Midbrain (tissue), 1 donor: ENCODE measurements at regions not wholly inside any gene's neighbourhood (a gene's known extent, or its start where the extent isn't known, plus 50 kb on each side); places are given as distances from the start of the nearest gene placed in this dataset.

Source experiments
- DNase-seq: peaks from one replicate; lab custom pipeline; 2025; lab: John Stamatoyannopoulos, UW

DNA sequence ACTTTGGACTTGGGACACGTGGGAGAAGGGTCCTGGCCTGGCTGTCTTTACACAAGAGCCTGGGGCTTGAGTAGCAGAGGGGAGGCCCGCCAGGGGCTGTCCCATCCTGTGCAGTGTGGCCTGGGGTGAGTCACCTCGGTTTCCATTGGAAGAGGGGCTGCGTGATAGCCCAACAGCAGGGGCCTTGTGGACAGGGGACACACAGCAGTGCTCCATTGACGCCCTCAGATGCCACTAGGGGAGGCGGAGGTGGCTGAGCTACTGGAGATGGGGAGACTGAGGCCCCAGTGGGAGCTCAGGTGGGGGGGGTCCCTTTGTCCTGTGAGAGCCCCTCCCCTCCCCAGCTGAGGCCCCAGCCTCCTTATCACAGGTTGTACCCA, 50.0 kb upstream of the RNU6ATAC start:
- no peak for DNase-seq

- DNase-seq = no peak
Observed at GRCh38 chr9:134214766-134215419, 50.5 kb upstream of the RNU6ATAC start.

GRCh38 chr9:134215420-134215698, 51.0 kb upstream of the RNU6ATAC start:
- no peak for DNase-seq

DNA sequence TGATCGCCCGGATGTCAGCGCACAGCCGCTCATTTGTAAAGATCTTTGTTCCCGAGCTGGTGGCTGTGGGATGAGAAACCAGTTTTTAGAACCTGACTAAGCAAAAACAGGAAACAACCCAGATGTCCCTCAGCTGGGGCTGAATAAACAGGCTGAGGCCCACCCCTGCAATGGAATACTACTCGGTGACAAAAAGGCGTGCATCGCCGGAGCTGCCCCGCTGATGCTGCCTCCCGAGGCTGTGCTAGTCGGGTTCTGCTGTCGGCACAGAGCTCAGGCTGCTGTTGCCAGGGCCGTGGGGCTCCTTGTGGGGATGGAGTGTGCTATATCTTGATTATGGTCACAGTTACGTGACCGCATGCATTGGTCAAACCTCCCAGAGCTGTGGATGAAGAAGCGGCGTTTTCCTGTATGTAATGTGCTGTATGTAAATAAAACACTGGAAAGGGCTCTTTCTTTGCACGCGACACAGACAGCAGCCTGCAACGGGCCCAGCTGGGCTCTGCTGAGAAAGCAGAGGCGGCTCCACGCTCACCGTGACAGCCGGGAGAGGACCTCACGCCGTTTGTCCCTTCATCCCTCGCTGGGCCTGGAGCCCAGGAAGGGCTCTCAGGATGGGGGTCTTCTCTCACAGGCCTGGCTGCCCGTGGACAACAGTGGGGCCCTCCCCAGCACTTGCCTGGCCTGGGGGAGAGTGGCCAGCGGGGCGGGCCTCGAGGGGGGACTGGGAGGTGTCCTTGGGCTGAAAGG, 51.5 kb upstream of the RNU6ATAC start:
- peak; percentile 47 for DNase-seq

DNA sequence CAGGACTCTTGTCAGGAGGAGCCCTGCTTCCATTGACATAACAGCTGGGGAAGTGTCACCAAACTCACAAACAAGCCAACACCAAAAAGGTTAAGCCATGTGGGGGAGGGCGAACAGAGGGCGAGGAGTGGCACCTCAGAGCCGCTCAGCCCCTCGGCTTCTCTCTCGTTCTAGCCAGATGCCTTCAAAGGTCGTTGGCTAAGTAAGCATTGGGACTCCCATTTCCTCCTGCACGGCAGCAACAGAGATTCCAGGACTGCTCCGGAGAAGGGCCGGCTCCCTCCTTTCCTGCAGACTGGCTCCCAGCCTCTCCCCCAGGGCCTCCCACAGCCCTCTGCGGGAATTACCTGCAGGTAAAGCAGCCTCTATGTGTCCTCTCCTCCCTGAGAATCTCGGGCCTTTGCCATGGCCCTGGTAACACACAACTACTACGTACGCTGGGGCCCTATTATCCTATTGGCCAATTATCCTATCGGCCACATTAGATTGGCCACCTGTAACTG, 52.1 kb upstream of the RNU6ATAC start:
- no peak for DNase-seq

DNA sequence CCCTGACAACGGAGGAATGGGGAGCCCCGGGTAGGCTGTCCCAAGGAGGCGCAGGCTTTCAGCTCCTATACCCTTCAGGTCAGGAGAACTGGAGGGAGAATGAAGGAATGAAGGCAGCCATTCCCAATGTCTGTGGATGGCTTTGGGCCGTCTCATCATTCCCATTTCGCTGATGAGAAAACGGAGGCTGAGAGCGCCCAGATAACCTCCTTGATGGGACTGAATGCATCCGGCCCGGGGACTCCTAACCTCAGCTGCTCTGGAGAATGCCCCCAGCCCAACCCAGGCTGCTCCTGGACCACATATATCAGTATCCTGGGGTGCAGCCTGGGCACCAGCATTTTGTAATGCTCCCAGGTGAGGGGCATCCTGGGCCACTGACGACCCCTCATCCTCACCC, 52.6 kb upstream of the RNU6ATAC start:
- DNase-seq = no peak

GRCh38 chr9:134217431-134218210, 53.3 kb upstream of the RNU6ATAC start:
- no peak for DNase-seq

GRCh38 chr9:134218230-134218629, 53.9 kb upstream of the RNU6ATAC start:
- no peak for DNase-seq

DNA sequence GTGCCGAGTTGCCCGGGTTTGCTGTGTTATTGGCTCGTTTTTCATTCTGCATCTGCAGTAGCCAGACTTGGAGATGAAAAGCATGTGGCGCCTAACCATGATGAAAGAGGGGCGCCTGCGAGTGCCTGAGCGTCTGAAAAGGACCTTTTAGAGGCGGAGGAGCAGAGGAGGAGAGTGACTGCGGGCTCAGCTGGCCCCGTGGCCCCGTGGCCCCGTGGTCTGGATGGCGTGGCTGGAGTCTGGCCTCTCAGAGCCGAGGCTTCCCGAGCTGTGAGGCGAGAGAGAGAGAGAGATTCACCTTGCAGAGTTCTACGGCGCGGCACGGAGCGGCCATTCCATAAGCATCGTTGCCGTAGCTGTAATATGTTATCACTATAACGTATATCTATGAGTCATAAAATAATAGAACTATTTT, 55.3 kb upstream of the RNU6ATAC start:
- DNase-seq = no peak

DNA sequence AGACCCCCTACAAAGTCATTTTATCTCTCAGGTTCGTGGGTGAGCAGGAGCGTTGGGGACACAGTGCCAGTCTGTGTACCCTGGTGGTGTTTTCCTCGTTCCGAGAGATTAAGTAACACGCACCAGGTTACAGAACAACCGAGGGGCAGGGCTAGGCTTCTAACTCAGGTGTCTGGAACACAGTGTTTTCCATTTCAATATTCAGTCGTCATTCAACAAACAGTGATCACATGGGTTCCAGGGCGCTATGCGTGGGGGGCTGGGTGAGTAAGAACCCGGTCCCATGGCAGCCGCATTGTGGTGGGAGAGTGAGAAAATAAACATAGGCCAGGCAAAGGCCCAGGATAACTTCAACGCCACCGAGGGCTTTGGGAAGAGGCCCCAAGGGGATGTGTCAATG, 55.9 kb upstream of the RNU6ATAC start:
- no peak for DNase-seq

DNA sequence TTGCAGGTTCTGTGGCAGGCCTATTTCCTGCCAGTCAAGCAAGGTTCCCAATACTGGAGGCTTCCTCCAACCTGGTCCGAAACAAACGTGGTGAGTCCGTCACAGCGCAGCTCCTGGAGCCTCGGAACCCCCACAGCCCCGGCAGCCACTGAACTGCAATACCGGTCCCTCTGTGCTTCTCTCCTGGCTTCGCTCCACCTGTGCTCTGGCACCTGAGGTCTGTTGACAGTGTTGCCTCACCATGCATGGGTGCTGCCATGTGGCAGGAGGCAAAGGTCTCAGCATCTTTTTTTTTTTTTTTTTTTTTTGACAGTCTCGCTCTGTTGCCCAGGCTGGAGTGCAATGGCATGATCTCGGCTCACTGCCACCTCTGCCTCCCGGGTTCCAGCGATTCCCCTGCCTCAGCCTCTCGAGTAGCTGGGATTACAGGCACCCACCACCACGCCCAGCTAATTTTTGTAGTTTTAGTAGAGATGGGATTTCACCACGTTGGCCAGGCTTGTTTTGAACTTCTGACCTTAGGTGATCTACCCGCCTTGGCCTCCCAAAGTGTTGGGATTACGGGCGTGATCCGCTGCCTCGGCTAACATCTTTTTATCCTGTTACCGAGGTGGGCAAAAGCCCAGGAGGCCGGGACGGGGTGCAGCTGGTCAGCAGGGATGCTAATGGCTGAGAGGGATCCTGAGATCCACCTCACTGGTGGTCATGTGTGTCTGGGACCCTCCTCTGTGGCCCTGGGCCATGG, 57.1 kb upstream of the RNU6ATAC start:
- DNase-seq = no peak

DNA sequence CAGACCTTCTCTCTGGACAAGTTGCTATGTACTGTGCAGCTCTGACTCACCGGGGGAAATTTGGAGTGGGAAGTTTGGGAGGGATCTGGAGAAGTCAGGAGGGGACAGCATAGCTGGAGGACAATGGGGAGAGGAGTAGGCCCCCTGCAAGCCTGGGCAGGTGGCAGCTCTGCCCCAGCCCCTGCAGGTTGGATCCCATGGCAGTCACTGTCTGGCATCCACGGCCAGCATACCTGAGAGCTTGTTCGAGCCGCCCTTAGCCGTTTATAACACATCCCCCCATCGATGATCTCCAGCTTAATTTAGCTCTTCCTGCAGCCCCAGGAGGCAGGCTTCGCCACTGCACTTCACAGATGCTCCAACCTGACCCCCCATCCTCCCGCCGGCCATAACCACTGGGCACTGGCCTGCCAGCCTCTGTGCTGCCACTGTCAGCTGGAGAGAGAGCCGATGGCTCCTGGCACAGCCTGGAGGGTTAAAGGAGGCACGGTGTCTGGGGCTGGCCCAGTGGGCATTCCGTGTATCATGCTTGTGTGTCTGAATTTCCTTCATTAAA, 57.7 kb upstream of the RNU6ATAC start:
- no peak for DNase-seq

DNA sequence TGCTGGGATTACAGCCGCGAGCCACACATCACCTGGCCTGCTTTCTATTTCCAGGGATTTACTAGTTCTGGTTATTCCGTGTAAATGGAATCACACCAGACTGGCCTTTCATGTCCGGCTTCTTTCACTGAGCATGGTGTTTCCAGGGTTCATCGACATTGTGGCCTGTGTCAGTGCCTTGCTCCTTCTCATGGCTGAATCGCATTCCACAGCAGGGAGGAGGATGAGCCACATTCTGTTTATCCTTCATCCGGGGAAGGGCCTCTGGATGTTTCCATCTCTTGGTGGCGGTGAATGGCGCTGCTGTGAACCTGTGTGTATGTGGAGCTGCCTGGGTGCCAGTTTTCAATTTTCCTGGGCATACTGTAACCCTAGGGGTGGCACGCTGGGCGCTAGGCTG, 58.7 kb upstream of the RNU6ATAC start:
- DNase-seq = no peak

DNA sequence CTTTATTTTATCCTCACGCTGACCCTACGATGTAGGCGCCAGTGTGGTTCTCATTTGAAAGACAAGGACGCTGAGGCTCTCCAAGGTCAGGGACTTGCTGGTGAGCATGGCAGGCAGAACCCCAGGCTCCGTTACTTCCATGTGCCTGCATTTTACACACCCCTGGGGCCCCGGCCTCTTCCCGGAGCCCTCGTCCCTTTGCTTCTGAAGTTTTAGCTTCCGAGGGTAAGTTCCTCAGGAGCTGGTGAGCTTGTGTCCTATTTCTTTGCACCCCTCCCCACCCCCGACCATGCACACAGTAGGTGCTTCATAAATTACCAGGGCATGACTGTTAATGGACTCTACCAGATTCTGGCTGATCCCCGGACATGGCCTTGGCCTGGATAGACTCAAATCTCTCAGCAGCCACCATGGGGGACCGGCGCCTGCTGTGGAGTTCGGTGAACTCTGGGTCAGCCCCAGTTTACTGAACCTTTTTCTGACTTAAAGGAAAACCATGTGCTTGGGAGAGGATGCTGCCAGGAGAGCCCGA, 59.3 kb upstream of the RNU6ATAC start:
- no peak for DNase-seq

GRCh38 chr9:134224127-134224526, 59.8 kb upstream of the RNU6ATAC start:
- no peak for DNase-seq

- DNase-seq = no peak
Observed at GRCh38 chr9:134224567-134225093, 60.3 kb upstream of the RNU6ATAC start.

DNA sequence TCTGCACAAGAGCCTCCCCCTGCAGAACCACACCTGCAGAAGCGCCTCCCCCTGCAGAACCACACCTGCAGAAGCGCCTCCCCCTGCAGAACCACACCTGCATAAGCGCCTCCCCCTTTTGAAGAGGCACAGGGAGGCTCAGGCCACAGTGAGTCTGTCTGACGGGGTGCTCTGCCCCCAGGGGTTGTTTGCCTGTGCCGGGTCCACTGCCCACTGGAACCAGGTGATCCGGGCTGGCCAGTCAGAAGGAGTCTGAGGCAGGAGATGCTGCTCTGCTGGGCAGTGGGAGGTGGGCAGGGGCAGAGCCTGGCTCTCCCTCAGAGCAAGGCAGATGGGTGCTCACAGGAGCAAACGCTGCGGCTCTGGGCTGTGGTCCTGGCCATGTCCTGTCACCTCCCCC, 60.8 kb upstream of the RNU6ATAC start:
- no peak for DNase-seq

GRCh38 chr9:134225816-134226215, 61.5 kb upstream of the RNU6ATAC start:
- no peak for DNase-seq

GRCh38 chr9:134226221-134226930, 62.0 kb upstream of the RNU6ATAC start:
- no peak for DNase-seq

DNA sequence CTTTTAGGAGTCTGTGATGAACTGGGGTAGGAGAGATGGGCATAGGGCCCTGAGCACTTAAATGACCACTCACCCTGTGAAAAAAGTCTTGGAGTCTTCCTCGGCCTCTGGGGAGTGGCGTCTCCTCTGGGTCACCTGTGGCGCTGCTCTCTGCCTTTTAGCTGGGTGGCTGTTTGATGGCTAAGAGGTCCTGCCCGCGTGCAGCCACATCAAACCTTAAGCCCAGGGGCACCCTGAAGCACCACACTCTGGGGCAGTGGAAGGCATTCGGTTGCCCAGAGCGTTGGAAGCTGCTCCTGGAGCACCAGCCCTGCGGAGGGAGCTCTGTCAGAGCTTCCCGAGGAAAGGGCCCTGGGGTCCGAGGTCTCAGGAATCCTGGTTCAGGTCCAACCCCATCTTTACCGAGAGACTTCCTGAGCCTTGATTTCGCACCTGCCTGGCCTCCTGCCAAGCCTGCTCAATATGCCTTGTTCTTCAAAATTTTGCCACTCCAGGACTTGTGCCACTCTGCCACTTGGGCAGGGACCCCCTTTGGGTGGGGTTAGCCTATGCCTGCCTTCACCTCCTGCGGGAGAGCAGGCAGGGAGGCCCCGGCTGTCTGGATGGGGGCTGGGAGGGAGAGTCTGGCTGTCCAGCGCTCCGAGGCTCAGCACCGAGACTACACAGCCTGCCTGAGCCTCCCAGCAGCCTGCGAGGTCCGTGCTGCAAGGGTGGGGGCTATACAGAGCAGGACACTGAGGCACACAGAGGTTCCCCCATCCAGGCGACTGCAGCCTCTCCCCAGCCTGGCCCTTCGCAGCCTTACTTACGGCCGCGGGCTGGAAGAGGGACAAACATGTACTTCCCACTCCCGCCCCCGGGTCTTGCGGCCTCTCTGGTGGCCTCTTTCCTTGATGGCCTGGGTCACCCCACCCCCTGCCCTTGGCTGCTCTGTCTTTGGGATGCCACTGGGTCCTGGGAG, 63.4 kb upstream of the RNU6ATAC start:
- no peak for DNase-seq
